OCI-LY1 (cell line): ENCODE measurements at regions not wholly inside any gene's neighbourhood (a gene's known extent, or its start where the extent isn't known, plus 50 kb on each side); places are given as distances from the start of the nearest gene placed in this dataset.

ENCODE experiments used
- H2AFZ ChIP-seq: fragments of 200-600 bp; sonication (generic), shearing (Covaris generic); 2 replicates; pipeline ENCODE4 v1.6.0; 2014; ENCODE audit warnings: antibody characterized with exemption, mild to moderate bottlenecking, low read length
- H3F3A ChIP-seq: fragments of 200-600 bp; sonication (generic), shearing (Covaris generic); 2 replicates; pipeline ENCODE4 v1.6.0; 2014; ENCODE audit warnings: mild to moderate bottlenecking, antibody characterized with exemption, low read length, moderate library complexity; ENCODE audit not compliant: insufficient read depth
- H3K27ac ChIP-seq: fragments of 200-600 bp; sonication (generic); 2 replicates; pipeline ENCODE4 v1.5.1; 2014; ENCODE audit warnings: low read length, mixed run types, mild to moderate bottlenecking, low read depth; ENCODE audit not compliant: poor library complexity, severe bottlenecking
- H3K27me3 ChIP-seq: fragments of 200-600 bp; sonication (generic); 2 replicates; pipeline ENCODE4 v1.6.0; 2014; ENCODE audit warnings: antibody characterized with exemption, mild to moderate bottlenecking, low read length, moderate library complexity; ENCODE audit not compliant: insufficient read depth
- H3K36me3 ChIP-seq: fragments of 200-600 bp; sonication (generic); 2 replicates; pipeline ENCODE4 v1.6.1; 2014; ENCODE audit warnings: mild to moderate bottlenecking, antibody characterized with exemption, low read length, moderate library complexity, mixed read lengths; ENCODE audit not compliant: insufficient read depth
- H3K4me1 ChIP-seq: fragments of 200-600 bp; sonication (generic); 2 replicates; pipeline ENCODE4 v1.5.1; 2014; ENCODE audit warnings: mild to moderate bottlenecking, low read length, moderate library complexity; ENCODE audit not compliant: insufficient read depth, severe bottlenecking
- H3K4me2 ChIP-seq: fragments of 200-600 bp; sonication (generic), shearing (Covaris generic); 2 replicates; pipeline ENCODE4 v1.6.1; 2014; ENCODE audit warnings: low read length
- H3K4me3 ChIP-seq: fragments of 200-600 bp; sonication (generic); 2 replicates; pipeline ENCODE4 v1.5.1; 2014; ENCODE audit warnings: low read length, low read depth, mild to moderate bottlenecking, mixed read lengths; ENCODE audit not compliant: poor library complexity, severe bottlenecking
- H3K79me2 ChIP-seq: fragments of 200-600 bp; shearing (Covaris generic); 2 replicates; pipeline ENCODE4 v1.6.1; 2016; ENCODE audit warnings: mixed run types, low read length, mixed read lengths; ENCODE audit not compliant: insufficient read depth
- H3K9ac ChIP-seq: fragments of 200-600 bp; sonication (generic), shearing (Covaris generic); 2 replicates; pipeline ENCODE4 v1.6.1; 2014; ENCODE audit warnings: mild to moderate bottlenecking, low read length, mixed read lengths
- H3K9me2 ChIP-seq: fragments of 200-600 bp; sonication (generic), shearing (Covaris generic); 2 replicates; pipeline ENCODE4 v1.6.1; 2014; ENCODE audit warnings: low read depth, mild to moderate bottlenecking, low read length, mixed read lengths
- H3K9me3 ChIP-seq: fragments of 200-600 bp; shearing (Covaris generic); 2 replicates; pipeline ENCODE4 v1.6.1; 2014; ENCODE audit warnings: low read length, mixed read lengths
- H4K20me1 ChIP-seq: fragments of 200-600 bp; sonication (generic), shearing (Covaris generic); 2 replicates; pipeline ENCODE4 v1.6.0; 2016; ENCODE audit warnings: mild to moderate bottlenecking, low read length; ENCODE audit not compliant: insufficient read depth
- CTCF ChIP-seq: fragments of 200-600 bp; sonication (generic), shearing (Covaris generic); IDR thresholded peaks from 2 replicates; pipeline ENCODE4 v1.5.1; 2017; ENCODE audit warnings: mild to moderate bottlenecking, antibody characterized with exemption, low read length, moderate library complexity, mixed read lengths
- EZH2 ChIP-seq: fragments of 200-600 bp; sonication (generic), shearing (Covaris generic); IDR thresholded peaks from 2 replicates; pipeline ENCODE4 v1.8.0; 2017; ENCODE audit warnings: borderline replicate concordance, mixed run types, mild to moderate bottlenecking, antibody characterized with exemption, low read length, moderate library complexity, mixed read lengths

- no peaks in the 10 kb centered on the region for H4K20me1 ChIP-seq
- no peaks in the 10 kb centered on the region for H3K4me1 ChIP-seq
- no peaks in the 10 kb centered on the region for H3F3A ChIP-seq
- no peak overlapping the region for H3K4me3 ChIP-seq
- H3K9me3 ChIP-seq = no peaks in the 10 kb centered on the region
- no peaks in the 10 kb centered on the region for H3K27me3 ChIP-seq
- H3K9ac ChIP-seq = no peak overlapping the region
- H2AFZ ChIP-seq = no peak overlapping the region
- no peak overlapping the region for H3K27ac ChIP-seq
- TF ChIP-seq CTCF = no peak
- no peak for TF ChIP-seq EZH2
- H3K4me2 ChIP-seq = no peak overlapping the region
- no peaks in the 10 kb centered on the region for H3K36me3 ChIP-seq
- no peaks in the 10 kb centered on the region for H3K79me2 ChIP-seq
- H3K9me2 ChIP-seq = no peaks in the 10 kb centered on the region
Observed at GRCh38 chr4:112003231-112003907, 141.9 kb upstream of the FAM241A start.

GRCh38 chr4:112005027-112005426 is 140.2 kb upstream of the FAM241A start:
- no peak overlapping the region for H3K9ac ChIP-seq
- no peaks in the 10 kb centered on the region for H3K9me3 ChIP-seq
- H3K9me2 ChIP-seq = no peaks in the 10 kb centered on the region
- H3K27me3 ChIP-seq = no peaks in the 10 kb centered on the region
- no peaks in the 10 kb centered on the region for H4K20me1 ChIP-seq
- H3K4me2 ChIP-seq = no peak overlapping the region
- no peaks in the 10 kb centered on the region for H3K79me2 ChIP-seq
- H3K36me3 ChIP-seq = no peaks in the 10 kb centered on the region
- H3K27ac ChIP-seq = no peak overlapping the region
- TF ChIP-seq CTCF (no peak), EZH2 (no peak)
- no peak overlapping the region for H3K4me3 ChIP-seq
- H3K4me1 ChIP-seq = no peaks in the 10 kb centered on the region
- no peak overlapping the region for H2AFZ ChIP-seq
- H3F3A ChIP-seq = no peaks in the 10 kb centered on the region

GRCh38 chr4:112007391-112007790 is 137.9 kb upstream of the FAM241A start:
- no peaks in the 10 kb centered on the region for H3K36me3 ChIP-seq
- H3K9me3 ChIP-seq = no peaks in the 10 kb centered on the region
- TF ChIP-seq EZH2 = no peak
- TF ChIP-seq CTCF = no peak
- no peak overlapping the region for H3K4me2 ChIP-seq
- H4K20me1 ChIP-seq = no peaks in the 10 kb centered on the region
- no peaks in the 10 kb centered on the region for H3K4me1 ChIP-seq
- no peaks in the 10 kb centered on the region for H3K9me2 ChIP-seq
- H3K9ac ChIP-seq = no peak overlapping the region
- no peaks in the 10 kb centered on the region for H3F3A ChIP-seq
- H3K27me3 ChIP-seq = no peaks in the 10 kb centered on the region
- no peaks in the 10 kb centered on the region for H3K79me2 ChIP-seq
- no peak overlapping the region for H3K4me3 ChIP-seq
- H2AFZ ChIP-seq = no peak overlapping the region
- no peak overlapping the region for H3K27ac ChIP-seq
